SH-SY5Y (cell line): ENCODE measurements at regions not wholly inside any gene's neighbourhood (a gene's known extent, or its start where the extent isn't known, plus 50 kb on each side); places are given as distances from the start of the nearest gene placed in this dataset.

Source experiments
- GATA2 ChIP-seq: IDR thresholded peaks from 2 replicates; pipeline ENCODE4 v1.6.1; 2011; ENCODE audit warnings: mild to moderate bottlenecking, low read depth, low read length
- GATA3 ChIP-seq: IDR thresholded peaks from 2 replicates; pipeline ENCODE4 v1.6.1; 2011; ENCODE audit warnings: low read depth, mild to moderate bottlenecking, low read length, moderate library complexity

- TF ChIP-seq GATA3, result no peak
- no peak for TF ChIP-seq GATA2
These were observed 929.4 kb upstream of the PIK3C3 start for GRCh38 chr18:41025666-41026065.

- TF ChIP-seq GATA2, result no peak
- no peak for TF ChIP-seq GATA3
These were observed 930.2 kb upstream of the PIK3C3 start for GRCh38 chr18:41024792-41025191.

GRCh38 chr18:41022484-41022883 lies 932.5 kb upstream of the PIK3C3 start:
- TF ChIP-seq GATA3, result no peak
- TF ChIP-seq GATA2, result no peak

- no peak for TF ChIP-seq GATA2
- no peak for TF ChIP-seq GATA3
These were observed 933.9 kb upstream of the PIK3C3 start for GRCh38 chr18:41021089-41021488.

GRCh38 chr18:41012194-41012593 lies 942.8 kb upstream of the PIK3C3 start:
- TF ChIP-seq GATA3 (no peak), GATA2 (no peak)

- TF ChIP-seq GATA3 (no peak), GATA2 (no peak)
These were observed 945.1 kb upstream of the PIK3C3 start for GRCh38 chr18:41009926-41010325.

- TF ChIP-seq GATA2, result no peak
- TF ChIP-seq GATA3, result no peak
These were observed 950.7 kb upstream of the PIK3C3 start for GRCh38 chr18:41004324-41004723.

GRCh38 chr18:40995529-40995928 lies 959.5 kb upstream of the PIK3C3 start:
- TF ChIP-seq GATA3, result no peak
- TF ChIP-seq GATA2, result no peak

- TF ChIP-seq GATA2 (no peak), GATA3 (no peak)
These were observed 961.7 kb upstream of the PIK3C3 start for GRCh38 chr18:40993363-40993762.

GRCh38 chr18:40987581-40987980 lies 967.5 kb upstream of the PIK3C3 start:
- no peak for TF ChIP-seq GATA2

GRCh38 chr18:40985436-40985835 lies 969.6 kb upstream of the PIK3C3 start:
- TF ChIP-seq GATA3 (no peak), GATA2 (no peak)

GRCh38 chr18:40984856-40985255 lies 970.2 kb upstream of the PIK3C3 start:
- no peak for TF ChIP-seq GATA3
- TF ChIP-seq GATA2, result no peak

GRCh38 chr18:40983835-40984234 lies 971.2 kb upstream of the PIK3C3 start:
- no peak for TF ChIP-seq GATA3
- TF ChIP-seq GATA2, result no peak

GRCh38 chr18:40980171-40980570 lies 974.9 kb upstream of the PIK3C3 start:
- TF ChIP-seq GATA2, result no peak
- no peak for TF ChIP-seq GATA3

- TF ChIP-seq GATA2 (no peak), GATA3 (no peak)
These were observed 979.0 kb upstream of the PIK3C3 start for GRCh38 chr18:40976050-40976449.

GRCh38 chr18:40974448-40974847 lies 980.6 kb upstream of the PIK3C3 start:
- TF ChIP-seq GATA2 (no peak), GATA3 (no peak)
